GM06990 (cell line): ENCODE measurements at regions not wholly inside any gene's neighbourhood (a gene's known extent, or its start where the extent isn't known, plus 50 kb on each side); places are given as distances from the start of the nearest gene placed in this dataset.

Experiments
- DNase-seq: peaks from one replicate; pipeline ENCODE4 v3.0.0-alpha.2; 2011; ENCODE audit not compliant: insufficient read length; ENCODE audit errors: extremely low read depth
- H3K27me3 ChIP-seq: replicated peaks from 2 replicates; pipeline ENCODE4 v1.6.0; 2011; ENCODE audit warnings: low read length; ENCODE audit not compliant: control insufficient read depth, insufficient read depth
- H3K36me3 ChIP-seq: 2 replicates; pipeline ENCODE4 v1.5.1; 2011; ENCODE audit warnings: low read length; ENCODE audit not compliant: control insufficient read depth, insufficient read depth
- H3K4me3 ChIP-seq: replicated peaks from 2 replicates; pipeline ENCODE4 v1.5.1; 2011; ENCODE audit warnings: low read depth, mild to moderate bottlenecking, control low read depth, low read length
- TF ChIP-seq, protein P1 (sequence below): IDR thresholded peaks from 2 replicates; pipeline ENCODE4 v1.5.1; 2011; ENCODE audit warnings: low read length, control low read depth, mild to moderate bottlenecking, inconsistent platforms; ENCODE audit not compliant: insufficient read depth, poor library complexity, severe bottlenecking

DNA sequence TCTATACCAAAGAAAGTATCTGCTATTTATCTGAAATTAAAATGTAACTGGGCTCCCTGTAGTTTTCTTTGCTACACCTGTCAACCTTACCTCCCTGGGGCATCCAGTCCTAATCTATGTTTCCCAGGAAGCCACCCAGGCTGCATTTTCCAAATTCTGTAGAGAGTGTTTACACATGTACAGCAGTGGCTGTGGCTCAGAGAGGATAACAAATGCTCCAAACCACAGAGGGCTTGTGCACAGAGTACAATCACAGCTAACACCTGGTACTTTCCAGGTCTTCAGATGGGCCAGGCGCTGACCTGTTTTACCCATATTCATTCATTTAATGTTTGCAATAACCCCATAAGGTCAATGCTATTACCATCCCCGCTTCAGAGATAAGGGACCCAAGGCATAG lies 146.5 kb upstream of the TNR start:
- H3K4me3 ChIP-seq: no peak overlapping the region
- TF ChIP-seq, protein P1, sequence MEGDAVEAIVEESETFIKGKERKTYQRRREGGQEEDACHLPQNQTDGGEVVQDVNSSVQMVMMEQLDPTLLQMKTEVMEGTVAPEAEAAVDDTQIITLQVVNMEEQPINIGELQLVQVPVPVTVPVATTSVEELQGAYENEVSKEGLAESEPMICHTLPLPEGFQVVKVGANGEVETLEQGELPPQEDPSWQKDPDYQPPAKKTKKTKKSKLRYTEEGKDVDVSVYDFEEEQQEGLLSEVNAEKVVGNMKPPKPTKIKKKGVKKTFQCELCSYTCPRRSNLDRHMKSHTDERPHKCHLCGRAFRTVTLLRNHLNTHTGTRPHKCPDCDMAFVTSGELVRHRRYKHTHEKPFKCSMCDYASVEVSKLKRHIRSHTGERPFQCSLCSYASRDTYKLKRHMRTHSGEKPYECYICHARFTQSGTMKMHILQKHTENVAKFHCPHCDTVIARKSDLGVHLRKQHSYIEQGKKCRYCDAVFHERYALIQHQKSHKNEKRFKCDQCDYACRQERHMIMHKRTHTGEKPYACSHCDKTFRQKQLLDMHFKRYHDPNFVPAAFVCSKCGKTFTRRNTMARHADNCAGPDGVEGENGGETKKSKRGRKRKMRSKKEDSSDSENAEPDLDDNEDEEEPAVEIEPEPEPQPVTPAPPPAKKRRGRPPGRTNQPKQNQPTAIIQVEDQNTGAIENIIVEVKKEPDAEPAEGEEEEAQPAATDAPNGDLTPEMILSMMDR: no peak
- H3K27me3 ChIP-seq: no peaks in the 10 kb centered on the region
- no peaks in the 10 kb centered on the region for H3K36me3 ChIP-seq
- no peak for DNase-seq

DNA sequence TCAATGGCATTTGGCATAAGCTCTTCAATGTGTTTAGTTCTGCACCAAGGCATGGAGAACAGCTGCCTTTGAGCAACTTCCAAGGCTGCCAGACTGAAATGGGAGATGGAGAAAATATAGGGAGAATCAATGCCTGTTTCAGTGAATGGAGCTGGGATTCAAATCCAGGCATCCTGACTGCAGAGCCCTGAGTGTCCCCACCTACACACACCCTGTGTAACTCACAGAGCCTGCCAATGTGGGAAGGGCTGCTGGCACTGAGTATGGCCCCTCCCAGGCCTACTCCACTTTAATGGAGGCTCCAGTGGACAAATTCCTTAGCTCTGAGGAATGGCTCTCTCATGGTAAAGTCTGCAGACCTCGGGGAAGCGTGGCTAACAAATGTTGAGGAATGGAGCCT lies 145.6 kb upstream of the TNR start:
- no peak overlapping the region for H3K4me3 ChIP-seq
- TF ChIP-seq, protein P1: no peak
- no peak for DNase-seq
- no peaks in the 10 kb centered on the region for H3K27me3 ChIP-seq
- H3K36me3 ChIP-seq: no peaks in the 10 kb centered on the region

DNA sequence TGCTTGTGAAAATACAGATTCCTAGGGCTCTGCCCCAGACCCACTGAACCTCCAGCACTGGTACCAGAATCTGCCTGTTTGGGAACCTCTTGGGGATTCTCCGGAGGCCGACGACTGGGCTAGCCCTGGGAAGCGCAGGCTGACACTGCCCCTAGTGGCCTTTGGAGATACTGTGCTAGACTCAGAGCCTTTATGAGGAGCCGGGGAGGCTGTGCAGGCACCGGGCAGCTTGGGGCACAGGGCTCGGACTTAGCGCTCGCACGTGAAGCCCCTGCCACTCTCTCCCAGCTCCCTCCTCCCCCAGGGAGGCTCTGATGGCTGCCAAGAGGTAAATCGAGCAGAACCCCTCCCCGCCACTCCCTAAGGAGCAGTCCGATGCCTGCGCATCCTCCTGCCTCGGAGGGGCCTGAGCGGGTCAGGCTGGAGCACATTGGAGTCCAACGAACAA lies 144.6 kb upstream of the TNR start:
- no peak overlapping the region for H3K4me3 ChIP-seq
- DNase-seq: peak; percentile 13
- TF ChIP-seq, protein P1: peak; percentile 91
- no peaks in the 10 kb centered on the region for H3K36me3 ChIP-seq
- H3K27me3 ChIP-seq: no peaks in the 10 kb centered on the region

- TF ChIP-seq, protein P1: no peak
- H3K36me3 ChIP-seq: no peaks in the 10 kb centered on the region
- H3K27me3 ChIP-seq: no peaks in the 10 kb centered on the region
- no peak for DNase-seq
- H3K4me3 ChIP-seq: no peak overlapping the region
Observed at GRCh38 chr1:175887521-175887920, 144.1 kb upstream of the TNR start.

GRCh38 chr1:175885326-175885725 lies 141.9 kb upstream of the TNR start:
- Histone ChIP-seq H3K36me3 (no peaks in the 10 kb centered on the region), H3K27me3 (no peaks in the 10 kb centered on the region), H3K4me3 (no peak overlapping the region)
- TF ChIP-seq, protein P1: no peak
- no peak for DNase-seq

DNA sequence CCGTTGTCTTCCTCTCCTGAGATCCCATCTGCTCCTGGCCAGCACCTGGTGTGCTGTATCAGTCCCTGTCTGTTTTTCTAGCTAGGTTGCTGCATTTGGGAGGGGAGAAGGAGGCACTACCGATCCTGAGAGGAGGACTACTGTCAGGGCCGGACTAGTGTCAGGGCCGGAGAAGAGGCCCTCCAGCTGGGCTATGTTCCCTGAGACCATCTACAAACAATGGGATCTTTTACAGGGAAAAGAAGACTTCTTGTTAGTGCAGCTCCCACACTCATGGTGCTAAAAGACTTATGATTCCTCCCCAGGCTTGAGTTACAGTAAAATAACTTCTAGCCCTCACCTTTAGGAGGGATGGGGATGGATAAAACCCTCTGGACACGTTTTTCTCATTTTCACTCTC lies 141.0 kb upstream of the TNR start:
- TF ChIP-seq, protein P1: no peak
- DNase-seq: no peak
- H3K27me3 ChIP-seq: no peaks in the 10 kb centered on the region
- H3K36me3 ChIP-seq: no peaks in the 10 kb centered on the region
- H3K4me3 ChIP-seq: no peak overlapping the region
